HG02642 (cell line): ENCODE measurements at regions not wholly inside any gene's neighbourhood (a gene's known extent, or its start where the extent isn't known, plus 50 kb on each side); places are given as distances from the start of the nearest gene placed in this dataset.
A peak's percentile ranks its signal among the peaks of the same experiment; 100 is the strongest.

Experiments used
- ATAC-seq: cut with Tn5 transposase; IDR thresholded peaks from one replicate; pipeline ENCODE4 v1.9.1; 2021; ENCODE audit warnings: mild to moderate bottlenecking; ENCODE audit not compliant: unreplicated experiment, poor library complexity

- ATAC-seq: no peak
Measured at GRCh38 chr3:103025880-103026279, 591.1 kb downstream of the ZPLD1 start.

GRCh38 chr3:103033841-103034240 is 599.0 kb downstream of the ZPLD1 start:
- ATAC-seq: no peak

GRCh38 chr3:103047640-103048039 is 612.8 kb downstream of the ZPLD1 start:
- no peak for ATAC-seq

GRCh38 chr3:103048068-103048722 is 613.4 kb downstream of the ZPLD1 start:
- no peak for ATAC-seq

GRCh38 chr3:103052236-103052830 is 617.5 kb downstream of the ZPLD1 start:
- no peak for ATAC-seq

- no peak for ATAC-seq
Measured at GRCh38 chr3:103055021-103055520, 620.3 kb downstream of the ZPLD1 start.

GRCh38 chr3:103056542-103056941 is 621.7 kb downstream of the ZPLD1 start:
- ATAC-seq: no peak

GRCh38 chr3:103057003-103057402 is 622.2 kb downstream of the ZPLD1 start:
- ATAC-seq: no peak

GRCh38 chr3:103057487-103057886 is 622.7 kb downstream of the ZPLD1 start:
- no peak for ATAC-seq

- ATAC-seq: no peak
Measured at GRCh38 chr3:103059432-103059831, 624.6 kb downstream of the ZPLD1 start.

GRCh38 chr3:103060242-103060641 is 625.4 kb downstream of the ZPLD1 start:
- no peak for ATAC-seq

GRCh38 chr3:103067963-103068362 is 633.1 kb downstream of the ZPLD1 start:
- no peak for ATAC-seq

- ATAC-seq: no peak
Measured at GRCh38 chr3:103075282-103075681, 640.5 kb downstream of the ZPLD1 start.

- no peak for ATAC-seq
Measured at GRCh38 chr3:103077910-103078309, 643.1 kb downstream of the ZPLD1 start.

GRCh38 chr3:103082501-103082900 is 647.7 kb downstream of the ZPLD1 start:
- ATAC-seq: no peak

- no peak for ATAC-seq
Measured at GRCh38 chr3:103083848-103084631, 649.2 kb downstream of the ZPLD1 start.

GRCh38 chr3:103085465-103085864 is 650.6 kb downstream of the ZPLD1 start:
- peak; percentile 83 for ATAC-seq

- no peak for ATAC-seq
Measured at GRCh38 chr3:103089758-103090157, 654.9 kb downstream of the ZPLD1 start.

- no peak for ATAC-seq
Measured at GRCh38 chr3:103105206-103105605, 670.4 kb downstream of the ZPLD1 start.

- ATAC-seq: no peak
Measured at GRCh38 chr3:103112273-103112672, 677.5 kb downstream of the ZPLD1 start.

- ATAC-seq: peak; percentile 40
Measured at GRCh38 chr3:103126115-103126514, 691.3 kb downstream of the ZPLD1 start.
